MM.1S (cell line): ENCODE measurements at regions not wholly inside any gene's neighbourhood (a gene's known extent, or its start where the extent isn't known, plus 50 kb on each side); places are given as distances from the start of the nearest gene placed in this dataset.

ENCODE experiments used
- CTCF ChIP-seq: fragments of 300-600 bp; sonication (generic); IDR thresholded peaks from 2 replicates; pipeline ENCODE4 v1.5.1; 2016; ENCODE audit warnings: antibody characterized with exemption, low read length, mixed read lengths
- EZH2 ChIP-seq: fragments of 300-600 bp; sonication (generic); optimal IDR thresholded peaks from 2 replicates; pipeline ENCODE3; 2017; ENCODE audit warnings: low read depth, mild to moderate bottlenecking, antibody characterized with exemption, low read length, mixed read lengths
- EZH2phosphoT487 ChIP-seq: fragments of 300-600 bp; sonication (generic); IDR thresholded peaks from 2 replicates; pipeline ENCODE4 v1.6.1; 2018; ENCODE audit warnings: antibody characterized with exemption, low read length

DNA sequence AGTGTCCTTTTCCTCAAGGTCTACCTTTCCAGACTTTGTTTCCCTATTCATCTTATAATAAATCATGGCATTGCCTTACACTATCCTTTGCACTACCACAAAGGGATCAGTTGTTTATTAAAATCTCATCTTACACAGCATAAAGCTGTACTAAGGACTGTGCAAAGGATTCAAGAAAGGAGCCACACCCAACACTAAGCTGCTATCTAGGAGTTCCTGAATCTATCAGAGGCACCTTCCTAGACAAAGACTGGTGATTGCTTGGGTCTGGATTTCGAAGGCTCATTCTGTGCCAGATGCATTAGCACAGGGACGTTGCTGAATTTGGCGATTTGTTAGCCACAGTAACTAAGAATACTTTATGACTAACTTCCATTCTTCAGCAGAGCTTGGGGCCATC is 412.0 kb downstream of the NUP35 start:
- no peak for TF ChIP-seq CTCF
- no peak for TF ChIP-seq EZH2phosphoT487
- no peak for TF ChIP-seq EZH2
